NOMO-1 treated with dmso at 0.1 percent for 144 hours (cell line): ENCODE measurements at regions not wholly inside any gene's neighbourhood (a gene's known extent, or its start where the extent isn't known, plus 50 kb on each side); places are given as distances from the start of the nearest gene placed in this dataset.

ENCODE experiments used
- DNase-seq: peaks from one replicate; lab custom pipeline; 2025; ENCODE audit not compliant: unreplicated experiment; lab: John Stamatoyannopoulos, UW

DNA sequence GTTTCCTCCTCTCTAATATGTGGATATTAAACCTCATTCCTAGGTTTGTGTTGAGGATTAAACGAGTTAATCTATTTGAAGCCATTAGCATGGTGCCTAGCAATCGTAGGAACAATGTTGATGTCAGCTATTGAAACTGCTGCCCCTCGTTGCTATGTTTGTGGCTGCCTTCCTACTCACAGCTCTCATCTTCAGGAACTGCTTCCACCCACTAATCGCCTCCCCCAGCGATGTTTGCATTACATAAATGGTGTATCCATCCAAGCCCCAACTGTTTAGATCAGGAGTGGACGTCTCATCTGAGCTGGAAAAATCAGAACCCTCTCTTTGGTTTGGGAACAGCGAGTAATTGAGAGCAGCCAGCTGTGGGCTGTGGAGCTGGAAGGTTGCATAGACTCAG is 416.6 kb downstream of the ARHGEF28 start:
- DNase-seq: no peak

DNA sequence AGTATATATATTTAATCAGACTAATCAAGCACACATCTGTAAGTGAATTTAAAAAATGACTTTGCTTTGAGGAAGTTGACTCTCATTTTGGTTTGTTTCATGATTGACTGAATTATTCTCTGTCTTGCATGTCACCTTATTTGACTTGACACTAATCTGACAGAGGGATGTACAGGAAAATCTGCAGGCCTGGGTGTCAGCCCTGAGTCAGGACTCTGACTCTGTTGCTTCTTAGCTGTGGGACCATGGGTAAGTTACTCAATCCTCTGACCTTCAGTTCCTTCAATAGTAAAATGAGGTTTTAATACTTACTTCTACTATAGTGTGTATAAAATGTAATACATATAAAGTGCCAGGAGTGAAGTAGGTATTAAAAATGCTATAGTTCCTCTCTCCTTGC is 415.9 kb downstream of the ARHGEF28 start:
- DNase-seq: no peak

DNA sequence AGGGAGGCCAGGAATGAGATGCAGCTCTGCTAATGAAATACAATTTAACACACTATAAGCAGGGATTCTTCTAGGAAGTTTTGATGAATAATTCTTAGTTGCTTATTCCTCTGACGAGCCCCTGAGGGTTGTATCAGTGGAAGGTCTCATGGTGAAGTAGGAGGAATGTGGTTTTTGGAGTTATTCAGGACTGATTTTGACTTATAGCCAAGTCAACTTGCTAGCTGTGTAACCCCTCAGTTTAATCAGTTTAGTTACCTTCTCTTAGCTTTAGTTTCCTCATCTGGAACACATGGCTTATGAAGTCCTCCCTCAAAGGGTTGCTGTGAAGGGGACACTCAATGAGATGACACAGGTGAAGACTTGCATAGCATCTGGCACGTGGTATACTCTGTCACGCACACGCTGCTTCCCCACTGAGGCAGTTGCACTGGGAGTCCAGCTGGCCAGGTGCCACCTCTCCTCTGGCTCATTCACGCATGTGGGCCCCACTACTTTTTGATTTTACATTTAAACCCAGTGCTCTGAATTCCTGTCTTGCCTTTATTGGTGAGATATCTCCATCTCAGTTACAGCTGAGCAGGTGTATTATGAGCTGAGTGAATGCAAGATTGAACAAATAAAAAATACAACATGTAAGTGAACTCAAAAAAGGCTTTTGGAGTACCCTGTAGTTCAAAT is 415.0 kb downstream of the ARHGEF28 start:
- no peak for DNase-seq

DNA sequence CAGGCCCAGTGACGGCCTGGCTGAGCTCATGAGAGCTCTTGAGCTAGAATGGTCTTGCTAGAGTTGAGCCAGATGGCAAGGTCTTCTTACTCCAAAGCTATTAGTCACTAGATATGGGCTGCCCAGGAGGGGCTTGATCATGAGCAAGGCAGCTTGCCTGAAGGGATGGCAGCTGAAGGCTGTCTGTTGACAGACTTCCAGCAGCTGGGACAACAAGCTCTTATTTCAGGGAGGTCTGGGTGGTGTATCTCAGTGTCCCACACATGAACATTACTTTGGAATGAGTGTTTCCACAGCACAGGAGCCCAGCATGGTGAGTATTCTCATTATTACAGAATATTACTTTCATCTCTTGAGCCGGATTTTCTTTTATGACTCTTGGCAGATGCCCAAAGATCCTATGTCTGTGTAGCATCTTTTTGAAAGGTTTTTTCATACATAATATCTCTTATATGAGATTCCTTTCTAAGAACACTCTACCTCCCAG is 414.1 kb downstream of the ARHGEF28 start:
- DNase-seq: no peak

DNA sequence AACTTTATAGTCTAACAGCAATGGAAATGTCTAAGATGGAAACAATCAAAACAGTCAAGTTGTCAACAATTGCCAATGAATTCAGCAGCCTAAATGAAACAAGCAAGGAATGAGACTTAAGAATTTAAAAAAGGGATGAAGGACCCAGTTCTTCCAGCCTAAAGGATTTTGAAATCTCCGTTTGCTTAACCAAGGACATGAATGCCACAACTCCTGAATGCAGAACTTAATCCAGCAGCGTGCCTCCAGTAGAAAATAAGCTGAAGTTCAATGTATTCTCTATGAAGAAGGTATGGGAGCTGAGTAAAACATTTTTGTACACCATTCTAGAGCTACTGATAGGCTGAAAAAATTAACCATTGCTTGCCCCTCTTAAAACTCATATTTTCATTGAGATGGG is 411.3 kb downstream of the ARHGEF28 start:
- DNase-seq: no peak

DNA sequence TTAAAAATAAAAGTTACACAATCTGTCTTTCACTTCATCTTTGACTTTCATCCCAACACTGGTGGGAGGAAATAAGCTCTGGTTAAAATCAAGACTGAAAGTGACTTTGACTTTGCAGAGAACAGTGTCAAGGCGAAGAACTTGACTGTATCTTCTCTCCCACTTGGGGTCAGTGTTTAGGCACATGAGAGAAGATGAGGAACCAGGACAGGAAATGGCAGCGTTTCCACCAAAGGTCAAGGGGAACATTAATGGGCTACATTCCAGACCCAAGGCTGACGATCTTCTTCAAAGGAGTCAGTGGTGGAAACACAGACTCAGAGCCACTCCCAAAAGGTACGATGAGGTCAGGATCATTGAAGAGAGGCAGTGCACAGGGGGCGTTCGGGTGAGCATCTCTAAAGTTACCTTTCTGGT is 409.5 kb downstream of the ARHGEF28 start:
- peak; percentile 31 for DNase-seq

DNA sequence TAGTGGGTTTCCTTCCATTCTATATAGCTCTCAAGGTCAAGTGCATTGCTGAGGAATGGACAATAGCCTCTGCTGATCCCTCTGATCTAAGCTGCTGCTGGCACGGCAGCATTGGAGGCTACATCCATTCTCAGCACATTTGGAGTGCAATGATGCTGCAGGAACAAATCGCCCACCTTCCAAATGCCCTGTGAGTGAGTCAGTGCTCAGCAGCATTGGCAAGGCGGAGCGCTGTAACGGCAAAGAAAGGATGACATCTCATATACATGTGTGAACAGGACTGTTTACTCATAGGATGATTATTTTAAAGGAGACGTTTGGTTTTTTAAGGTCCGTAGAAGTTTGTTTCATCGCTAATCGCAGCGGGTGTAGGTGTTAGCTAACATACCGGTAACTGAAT is 408.7 kb downstream of the ARHGEF28 start:
- no peak for DNase-seq

DNA sequence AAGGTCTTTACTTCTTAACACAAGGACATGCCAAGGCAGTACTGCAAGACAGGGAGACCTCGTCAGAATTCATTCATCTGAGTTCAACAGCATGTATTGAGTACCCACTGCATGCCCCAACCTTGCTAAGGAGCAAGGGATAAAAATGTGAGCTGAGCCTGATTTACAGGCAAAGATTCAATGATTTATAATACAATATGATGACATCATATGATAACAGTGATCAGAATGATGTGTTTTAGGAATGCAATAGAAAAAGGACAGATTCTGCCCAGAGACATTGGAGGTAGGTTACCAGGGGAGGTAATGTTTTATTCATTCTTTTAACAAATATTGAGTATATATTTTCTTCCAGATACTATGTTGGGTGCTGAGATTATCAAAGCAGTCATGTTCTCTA is 406.6 kb downstream of the ARHGEF28 start:
- DNase-seq: no peak

DNA sequence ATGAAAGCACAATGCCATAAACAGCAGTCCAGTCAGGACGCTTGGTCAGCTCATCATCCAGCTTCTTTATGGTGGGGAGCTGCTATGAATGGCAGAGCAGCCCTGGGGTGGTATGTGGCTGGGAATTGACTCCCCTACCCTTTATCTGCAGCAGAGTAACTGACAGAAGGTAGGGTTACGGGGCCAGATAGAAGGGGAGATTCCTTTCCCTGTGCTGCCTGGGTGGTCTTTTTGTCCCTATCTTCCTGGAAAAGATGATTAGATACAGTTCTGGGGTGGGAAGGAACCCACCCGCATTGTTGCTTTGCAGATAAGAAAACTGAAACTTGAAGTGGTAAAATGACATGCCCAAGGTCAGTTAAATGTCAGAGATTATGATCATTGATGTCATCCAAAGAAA is 405.5 kb downstream of the ARHGEF28 start:
- no peak for DNase-seq

DNA sequence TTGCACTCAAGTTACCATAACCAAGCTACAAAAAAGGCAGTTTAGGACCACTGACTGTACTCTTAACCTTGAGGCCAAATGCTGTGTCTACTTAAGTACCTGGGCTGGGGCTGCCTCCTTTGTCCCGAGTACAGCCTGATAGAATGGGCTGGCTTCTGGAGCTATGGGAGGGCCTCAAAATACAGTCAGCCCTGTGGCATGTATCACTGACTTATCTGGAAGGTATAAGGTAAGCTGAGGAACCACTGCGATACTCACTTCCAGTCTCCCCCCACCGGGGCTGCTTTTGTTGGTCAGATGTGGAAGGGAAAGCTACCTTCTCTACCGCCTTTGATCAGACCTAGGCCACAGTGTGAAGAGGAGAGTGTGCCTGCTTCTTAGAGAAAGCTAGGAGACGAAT is 404.8 kb downstream of the ARHGEF28 start:
- no peak for DNase-seq

DNA sequence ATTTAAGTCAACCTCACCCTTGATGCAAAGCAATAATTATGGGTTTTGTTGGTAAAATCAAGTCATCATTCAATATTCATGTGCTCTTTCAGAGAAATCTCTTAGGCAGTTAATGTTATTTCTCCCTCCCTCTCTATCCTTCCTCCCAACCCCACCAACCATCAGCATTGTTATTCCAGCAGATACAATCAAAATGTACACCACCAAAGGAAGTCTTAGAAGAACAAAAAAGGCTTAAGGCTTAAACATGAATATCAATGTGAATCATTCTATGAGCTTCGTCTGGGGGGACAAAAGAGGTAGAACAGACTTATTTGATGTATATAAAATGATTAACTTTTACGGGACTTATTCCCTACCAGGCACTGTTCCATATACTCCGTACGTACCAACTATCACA is 404.4 kb downstream of the ARHGEF28 start:
- DNase-seq: no peak

DNA sequence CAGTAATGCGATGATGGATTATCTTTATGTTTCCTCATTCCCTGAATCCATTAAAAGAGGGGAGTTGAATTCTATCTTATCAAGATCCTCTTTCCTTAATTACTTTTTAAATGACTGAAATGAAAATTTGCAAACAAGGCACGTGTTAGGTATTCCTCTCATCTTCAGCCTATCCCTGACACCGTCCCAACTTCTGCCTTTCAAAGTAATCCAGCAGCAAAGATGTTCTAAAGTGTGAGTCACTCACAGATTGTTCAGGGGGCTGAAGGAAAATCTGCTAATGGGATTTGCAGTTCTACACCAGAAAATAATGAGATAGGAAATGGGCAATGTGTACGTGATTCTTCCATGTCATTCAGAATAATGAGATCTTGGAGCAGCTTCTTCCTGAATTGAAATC is 403.0 kb downstream of the ARHGEF28 start:
- no peak for DNase-seq

DNA sequence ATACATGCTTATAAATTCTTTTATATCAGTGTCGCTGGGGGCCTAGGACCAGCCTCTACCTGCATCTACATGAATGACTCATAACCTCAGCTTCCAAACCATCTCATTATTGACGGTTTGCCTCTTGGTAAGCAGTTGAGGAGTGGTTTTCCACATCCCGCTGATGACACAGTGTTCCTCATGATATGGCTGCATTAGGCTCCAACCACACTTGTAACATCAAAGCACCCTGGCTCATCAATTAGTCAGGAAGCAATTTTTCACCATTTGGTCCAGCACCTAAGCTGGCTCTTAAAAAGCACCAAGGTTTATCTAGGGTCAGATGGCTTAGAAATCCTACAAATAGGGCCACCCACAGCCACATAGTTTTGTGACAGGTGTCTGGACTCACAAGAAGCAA is 402.4 kb downstream of the ARHGEF28 start:
- DNase-seq: no peak

DNA sequence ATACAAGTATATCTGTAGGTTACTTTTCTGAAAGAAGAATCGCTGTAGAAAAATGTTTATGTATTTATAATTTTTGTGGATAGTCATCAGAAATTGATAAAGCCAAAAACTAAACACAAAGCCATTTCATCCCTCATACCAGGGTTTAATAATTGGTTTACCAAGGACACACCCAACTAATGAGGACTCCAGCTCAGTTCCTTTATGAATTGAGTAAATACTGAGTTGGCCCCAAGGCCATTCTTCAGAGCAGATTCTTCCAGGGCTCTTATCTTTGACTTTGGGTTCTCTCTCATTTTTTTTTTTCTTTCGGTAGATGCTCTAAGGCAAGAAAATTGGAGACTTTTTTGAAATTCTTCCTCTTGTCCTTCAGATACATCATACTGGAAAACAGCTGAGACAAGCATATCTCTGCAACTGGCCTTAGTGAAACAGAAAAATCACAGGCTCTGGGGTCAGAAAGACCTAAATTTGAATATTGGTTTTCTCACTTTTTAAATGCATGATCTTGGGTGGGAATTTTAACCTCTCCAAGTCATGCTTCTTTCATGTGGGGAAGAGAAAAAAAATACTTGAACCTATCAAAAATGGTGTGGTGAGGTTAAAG is 401.8 kb downstream of the ARHGEF28 start:
- no peak for DNase-seq

DNA sequence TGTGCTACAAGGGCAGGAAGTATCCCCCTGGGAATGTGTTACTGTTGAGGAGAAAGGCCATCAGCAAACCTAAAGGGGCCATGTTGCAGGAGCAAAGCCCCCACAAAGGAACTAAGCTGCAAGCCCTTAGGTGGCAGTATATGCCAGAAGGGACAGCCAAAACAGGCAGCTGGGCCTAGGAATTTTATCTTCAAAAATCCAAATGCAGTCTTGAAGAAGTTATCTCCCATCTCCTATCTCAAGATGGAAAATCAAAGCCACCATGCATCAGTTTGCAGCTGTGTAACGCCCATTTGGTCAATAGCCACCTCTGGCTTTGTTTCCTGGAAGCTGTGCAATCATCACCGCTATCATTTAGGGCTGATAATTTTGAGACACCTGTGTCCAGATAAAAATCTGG is 400.3 kb downstream of the ARHGEF28 start:
- DNase-seq: no peak

DNA sequence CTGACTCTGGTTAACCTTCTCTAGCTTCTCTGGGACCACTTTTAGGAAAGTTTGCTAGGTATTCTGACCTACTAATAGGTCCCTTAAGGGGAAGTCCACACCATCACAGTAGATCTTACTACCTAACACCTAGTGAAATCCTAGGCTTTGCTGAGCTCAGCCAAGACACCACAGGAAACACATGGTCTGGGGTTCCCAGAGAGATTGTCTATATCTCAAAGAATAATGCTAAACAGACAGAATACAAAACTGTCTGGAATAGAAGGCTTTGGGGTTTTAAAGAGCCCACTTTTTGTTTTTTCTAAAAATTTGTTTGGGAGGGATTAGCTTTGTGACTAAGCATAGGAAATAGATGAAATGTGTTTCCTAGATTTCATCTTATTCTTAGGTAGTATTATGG is 395.1 kb downstream of the ARHGEF28 start:
- no peak for DNase-seq

DNA sequence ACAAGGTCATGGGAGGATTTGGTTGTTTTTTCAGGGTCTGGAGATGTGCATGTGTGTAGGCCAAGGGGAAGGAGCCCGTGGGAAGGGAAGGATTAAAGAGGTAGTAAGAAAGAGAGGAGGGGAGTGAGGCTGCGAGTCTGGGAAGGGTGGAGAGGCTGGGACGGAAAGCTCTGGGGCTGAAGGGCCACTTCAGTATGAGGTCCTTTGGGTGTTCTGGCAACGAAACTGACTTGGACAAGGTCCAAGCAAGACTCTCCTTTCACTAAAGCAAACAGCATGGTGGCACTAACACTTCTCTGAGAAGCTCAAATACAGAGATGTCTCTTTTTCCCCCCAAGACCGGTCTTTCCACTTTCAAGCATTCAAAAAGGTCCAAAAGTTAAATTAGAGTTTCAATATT is 394.5 kb downstream of the ARHGEF28 start:
- no peak for DNase-seq

DNA sequence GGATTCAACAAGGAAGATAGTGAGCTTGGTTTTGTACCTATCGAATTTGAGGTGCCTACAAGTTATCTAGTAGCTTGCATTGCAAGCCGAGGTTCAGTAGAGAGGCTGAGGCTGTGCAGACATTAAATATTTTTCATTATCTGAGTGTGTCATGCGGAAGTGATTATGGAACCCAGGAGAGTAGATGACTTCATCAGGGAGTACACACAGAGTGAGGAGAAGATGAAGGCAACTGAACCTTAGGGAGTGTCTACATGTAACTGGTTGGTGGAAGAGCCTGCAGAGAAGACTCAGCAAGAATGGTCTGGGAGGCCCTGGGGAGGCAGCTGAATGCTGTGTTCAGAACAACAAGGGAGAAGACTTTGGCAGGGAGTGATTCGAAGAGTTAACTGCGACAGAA is 393.9 kb downstream of the ARHGEF28 start:
- no peak for DNase-seq

DNA sequence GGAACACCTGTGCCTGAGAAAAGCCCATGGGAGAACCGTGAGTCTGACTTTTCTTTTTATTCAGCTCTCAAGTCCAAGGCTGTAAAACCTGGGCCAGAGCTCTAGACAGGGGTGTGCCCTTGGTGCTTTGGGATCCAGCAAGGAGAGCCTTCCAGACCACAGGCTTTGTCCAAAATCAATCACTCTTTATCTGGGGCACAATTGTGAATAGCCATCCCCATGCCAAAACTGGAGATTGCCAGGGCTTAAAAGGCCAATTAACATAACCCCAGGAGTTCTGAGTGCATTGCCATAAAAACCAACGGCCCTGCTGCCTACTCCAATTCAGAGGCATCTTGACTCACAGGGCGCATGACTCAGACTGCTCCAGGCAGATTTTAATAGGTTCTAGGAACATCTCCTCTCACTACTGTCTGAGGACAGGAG is 391.8 kb downstream of the ARHGEF28 start:
- no peak for DNase-seq

DNA sequence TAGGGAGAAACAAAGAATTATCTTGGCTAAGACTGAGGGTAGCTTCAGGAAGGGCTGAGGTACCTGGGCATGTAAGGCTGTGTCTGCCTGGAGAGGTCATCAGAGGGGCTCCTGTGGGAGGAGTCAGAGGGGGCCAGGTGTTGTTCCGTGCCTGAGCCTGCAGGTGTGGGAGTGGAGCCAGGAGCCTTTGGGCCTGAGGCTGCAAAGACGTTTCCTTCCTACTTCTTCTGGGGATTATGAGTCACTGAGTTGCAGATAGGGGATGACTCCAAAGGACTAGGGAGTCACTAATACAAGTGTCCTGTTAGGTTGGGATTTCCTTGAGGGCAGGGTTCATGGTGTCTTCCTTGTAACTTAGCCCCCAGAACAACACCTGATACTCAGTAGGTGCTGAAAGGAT is 391.1 kb downstream of the ARHGEF28 start:
- no peak for DNase-seq

DNA sequence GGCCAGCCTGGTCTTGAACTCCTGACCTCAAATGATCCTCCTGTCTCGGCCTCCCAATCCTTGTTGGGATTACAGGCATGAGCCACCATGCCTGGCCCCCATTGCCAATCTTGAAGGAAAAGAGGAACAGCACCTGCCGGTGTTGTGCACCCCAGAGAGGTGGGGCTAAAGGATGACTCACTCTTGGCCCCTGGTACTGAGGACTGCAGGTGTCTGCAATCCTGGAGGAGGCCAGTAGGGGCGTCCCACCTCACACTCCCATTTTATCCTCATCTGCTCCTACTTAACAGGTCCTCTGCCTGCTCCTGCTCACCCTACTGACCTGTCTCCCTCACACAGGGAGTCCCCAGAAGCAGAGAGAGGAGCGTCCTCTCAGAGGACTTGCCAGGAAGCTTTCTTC is 390.4 kb downstream of the ARHGEF28 start:
- no peak for DNase-seq

DNA sequence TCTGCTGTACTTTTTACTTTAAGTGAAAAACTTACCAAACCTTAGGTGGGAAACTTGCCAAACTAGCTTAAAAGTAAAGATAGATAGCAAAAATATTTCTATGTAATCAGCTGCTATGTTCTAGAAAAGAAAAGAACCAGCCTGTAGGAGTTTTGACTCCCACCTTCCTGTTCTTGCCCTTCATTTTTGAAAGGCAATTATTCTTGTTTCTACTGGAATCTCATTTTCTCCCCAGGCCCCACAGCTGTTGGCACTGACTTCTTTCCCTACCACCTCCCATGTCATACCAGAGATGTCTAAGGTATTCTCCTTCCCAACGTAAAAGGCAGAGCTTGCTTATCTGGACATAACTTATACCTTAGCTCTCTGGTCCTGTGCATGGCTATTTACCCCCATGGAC is 389.7 kb downstream of the ARHGEF28 start:
- DNase-seq: no peak

DNA sequence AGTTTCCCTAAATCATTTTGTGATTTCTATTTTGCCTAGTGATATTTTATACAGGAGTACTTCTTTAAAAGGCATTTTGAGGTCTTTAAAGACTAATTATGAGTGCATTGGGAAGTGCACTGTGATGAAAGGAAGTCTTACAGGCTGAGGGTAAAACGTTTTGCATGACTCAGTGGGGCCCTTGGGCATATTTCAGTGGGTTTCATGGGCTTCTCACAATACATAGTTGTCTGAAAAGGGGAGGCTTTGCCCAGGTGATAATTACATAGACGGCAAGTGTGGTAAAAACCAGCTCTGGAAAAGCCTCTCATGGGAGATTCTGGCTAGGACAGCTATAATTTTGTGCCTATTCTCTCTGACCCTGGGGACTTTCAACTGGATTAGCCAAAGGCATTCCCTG is 387.2 kb downstream of the ARHGEF28 start:
- DNase-seq: no peak
